H1 (cell line): ENCODE measurements at regions not wholly inside any gene's neighbourhood (a gene's known extent, or its start where the extent isn't known, plus 50 kb on each side); places are given as distances from the start of the nearest gene placed in this dataset.

Source experiments
- CTCF ChIA-PET: fragments of 300-600 bp; sonication (Branson Sonifier 250); formaldehyde crosslinking; loops from one replicate; lab custom pipeline; 2021; ENCODE audit not compliant: partially characterized antibody; lab: Charles Lee
- POLR2A ChIA-PET: fragments of 300-600 bp; sonication (Branson Sonifier 250); formaldehyde crosslinking; loops from one replicate; lab custom pipeline; 2021; ENCODE audit warnings: inconsistent platforms; ENCODE audit not compliant: partially characterized antibody; lab: Charles Lee
- DNase-seq, 2 experiments: peaks; one replicate each; pipeline versions ENCODE4 v3.0.0 to v3.0.0-alpha.2; 2010 to 2022; ENCODE audit warnings: low spot score in 2 of 2, low read depth in 1 of 2, mixed read lengths in 1 of 2
- FAIRE-seq: peaks from 2 replicates; lab custom pipeline; 2011; peaks lifted over from hg19 to GRCh38; lab: Jason Lieb, UNC
- H2AFZ ChIP-seq: 2 replicates; pipeline ENCODE4 v1.8.1; 2012; ENCODE audit warnings: low read length, inconsistent platforms
- H2AK5ac ChIP-seq: 2 replicates; pipeline ENCODE4 v1.6.1; 2013; ENCODE audit warnings: low read depth, low read length
- H2BK120ac ChIP-seq: replicated peaks from 2 replicates; pipeline ENCODE3; 2013; ENCODE audit warnings: low read depth, low read length, inconsistent platforms
- H2BK12ac ChIP-seq: 2 replicates; pipeline ENCODE4 v1.6.1; 2013; ENCODE audit warnings: low read depth, low read length
- H2BK15ac ChIP-seq: 2 replicates; pipeline ENCODE4 v1.6.1; 2013; ENCODE audit warnings: low read length
- H2BK20ac ChIP-seq: 2 replicates; pipeline ENCODE4 v1.6.1; 2013; ENCODE audit warnings: low read length
- H2BK5ac ChIP-seq: 2 replicates; pipeline ENCODE4 v1.6.1; 2013; ENCODE audit warnings: low read depth, low read length
- H3K14ac ChIP-seq: 2 replicates; pipeline ENCODE4 v1.6.1; 2013; ENCODE audit warnings: inconsistent platforms; ENCODE audit not compliant: insufficient read length
- H3K18ac ChIP-seq: 2 replicates; pipeline ENCODE4 v1.6.1; 2013; ENCODE audit warnings: low read length; ENCODE audit errors: extremely low read depth
- H3K23ac ChIP-seq: 2 replicates; pipeline ENCODE4 v1.6.1; 2013; ENCODE audit warnings: inconsistent platforms; ENCODE audit not compliant: insufficient read length
- H3K23me2 ChIP-seq: 2 replicates; pipeline ENCODE4 v1.6.1; 2013; ENCODE audit warnings: low read depth, low read length
- H3K27ac ChIP-seq: 2 replicates; pipeline ENCODE4 v1.6.1; 2011; ENCODE audit warnings: low read depth, low read length, inconsistent platforms
- H3K27me3 ChIP-seq, 4 experiments: replicated peaks in 1 of 4; 1 replicate in 1 of 4; 2 replicates in 3 of 4; pipeline versions ENCODE4 v1.6.1 to v1.8.1; 2011 to 2013; ENCODE audit warnings: low read length in 3 of 4, mild to moderate bottlenecking in 3 of 4, inconsistent platforms in 2 of 4, mixed read lengths in 2 of 4, moderate library complexity in 1 of 4; ENCODE audit not compliant: control insufficient read depth in 3 of 4, insufficient read depth in 3 of 4; ENCODE audit errors: extremely low read depth in 1 of 4
- H3K36me3 ChIP-seq, 4 experiments: 2 replicates each; pipeline versions ENCODE4 v1.6.1 to v1.8.1; 2011 to 2013; ENCODE audit warnings: mild to moderate bottlenecking in 4 of 4, low read length in 3 of 4, moderate library complexity in 2 of 4, control low read depth in 1 of 4, inconsistent platforms in 1 of 4; ENCODE audit not compliant: insufficient read depth in 4 of 4, control insufficient read depth in 2 of 4
- H3K4ac ChIP-seq: replicated peaks from 2 replicates; pipeline ENCODE3; 2013; ENCODE audit warnings: low read length, low read depth, mixed read lengths, inconsistent platforms; ENCODE audit not compliant: insufficient read length
- H3K4me1 ChIP-seq, 4 experiments: replicated peaks in 1 of 4; 1 replicate in 1 of 4; 2 replicates in 3 of 4; pipeline versions ENCODE4 v1.6.1 to v1.8.1; 2011 to 2013; ENCODE audit warnings: low read length in 3 of 4, inconsistent platforms in 2 of 4, mixed read lengths in 1 of 4; ENCODE audit not compliant: insufficient read depth in 4 of 4, control insufficient read depth in 3 of 4
- H3K4me2 ChIP-seq, 2 experiments: 2 replicates each; pipeline versions ENCODE4 v1.6.1 to v1.8.1; 2011 to 2013; ENCODE audit warnings: low read depth in 2 of 2, low read length in 2 of 2, control low read depth in 1 of 2, inconsistent platforms in 1 of 2, mild to moderate bottlenecking in 1 of 2; ENCODE audit not compliant: insufficient read depth in 1 of 2
- H3K4me3 ChIP-seq, 4 experiments: fragments of 200-600, 300-600 bp in 1 of 4; sonication (generic), shearing (Covaris generic), sonication (Bioruptor Twin) in 1 of 4; 2 replicates each; pipeline versions ENCODE4 v1.5.1 to v1.8.1; 2011 to 2016; ENCODE audit warnings: low read length in 4 of 4, low read depth in 3 of 4, control low read depth in 2 of 4, inconsistent platforms in 2 of 4, mild to moderate bottlenecking in 2 of 4, mixed read lengths in 1 of 4, moderate library complexity in 1 of 4; ENCODE audit not compliant: insufficient read depth in 2 of 4; ENCODE audit errors: extremely low read depth in 1 of 4
- H3K56ac ChIP-seq: replicated peaks from 2 replicates; pipeline ENCODE3; 2013; ENCODE audit warnings: low read depth, mild to moderate bottlenecking, mixed read lengths, low read length, inconsistent platforms; ENCODE audit not compliant: insufficient read length
- H3K79me1 ChIP-seq: 2 replicates; pipeline ENCODE4 v1.6.1; 2013; ENCODE audit warnings: low read depth, low read length, control low read depth
- H3K79me2 ChIP-seq, 2 experiments: 2 replicates each; pipeline versions ENCODE4 v1.6.1 to v1.8.1; 2012 to 2013; ENCODE audit warnings: low read length in 2 of 2, mild to moderate bottlenecking in 2 of 2, inconsistent platforms in 1 of 2; ENCODE audit not compliant: insufficient read depth in 2 of 2, control insufficient read depth in 1 of 2
- H3K9ac ChIP-seq, 4 experiments: replicated peaks in 1 of 4; 1 replicate in 1 of 4; 2 replicates in 3 of 4; pipeline versions ENCODE4 v1.6.1 to v1.8.1; 2011 to 2013; ENCODE audit warnings: low read depth in 3 of 4, low read length in 3 of 4, control low read depth in 2 of 4, mild to moderate bottlenecking in 2 of 4, moderate library complexity in 2 of 4, inconsistent platforms in 1 of 4; ENCODE audit errors: extremely low read depth in 1 of 4
- H3K9me3 ChIP-seq, 2 experiments: 2 replicates each; pipeline versions ENCODE4 v1.6.1 to v1.8.1; 2012 to 2013; ENCODE audit warnings: mild to moderate bottlenecking in 2 of 2, moderate library complexity in 2 of 2, control low read depth in 1 of 2, inconsistent platforms in 1 of 2, low read depth in 1 of 2, low read length in 1 of 2, mixed read lengths in 1 of 2; ENCODE audit not compliant: insufficient read depth in 2 of 2
- H4K20me1 ChIP-seq, 2 experiments: replicated peaks in 1 of 2; 2 replicates each; pipeline versions ENCODE3 to v1.8.1; 2011 to 2013; ENCODE audit warnings: inconsistent platforms in 2 of 2, low read length in 2 of 2, mild to moderate bottlenecking in 1 of 2; ENCODE audit not compliant: insufficient read depth in 2 of 2, control insufficient read depth in 1 of 2
- H4K5ac ChIP-seq: 2 replicates; pipeline ENCODE4 v1.6.1; 2013; ENCODE audit warnings: low read length, low read depth, mixed read lengths, inconsistent platforms; ENCODE audit not compliant: insufficient read length
- H4K8ac ChIP-seq: 2 replicates; pipeline ENCODE4 v1.8.0; 2013; ENCODE audit warnings: mild to moderate bottlenecking, moderate library complexity, low read length, inconsistent platforms; ENCODE audit not compliant: insufficient read depth; ENCODE audit errors: extremely low read depth
- H4K91ac ChIP-seq: replicated peaks from 2 replicates; pipeline ENCODE3; 2013; ENCODE audit warnings: low read length, mixed read lengths, inconsistent platforms; ENCODE audit not compliant: insufficient read length
- ASH2L ChIP-seq: fragments of 200-600, 300-600 bp; sonication (generic); IDR thresholded peaks from one replicate; pipeline ENCODE4 v1.7.1; 2017; ENCODE audit warnings: low read length
- ATF3 ChIP-seq: IDR thresholded peaks from 2 replicates; pipeline ENCODE4 v1.6.1; 2011; ENCODE audit warnings: low read depth, mild to moderate bottlenecking, low read length; ENCODE audit not compliant: insufficient read depth
- CHD1 ChIP-seq: IDR thresholded peaks from 2 replicates; pipeline ENCODE4 v1.6.1; 2012; ENCODE audit warnings: low read depth, low read length, improper control_type of control experiment
- CREB1 ChIP-seq: IDR thresholded peaks from 2 replicates; pipeline ENCODE4 v1.6.1; 2012; ENCODE audit warnings: inconsistent platforms
- CTBP2 ChIP-seq: IDR thresholded peaks from 2 replicates; pipeline ENCODE4 v1.7.0; 2011; ENCODE audit warnings: borderline replicate concordance, mild to moderate bottlenecking, moderate library complexity, mixed read lengths, low read length; ENCODE audit not compliant: insufficient read depth, insufficient read length
- GABPA ChIP-seq: IDR thresholded peaks from 2 replicates; pipeline ENCODE4 v1.6.1; 2011; ENCODE audit warnings: mild to moderate bottlenecking, low read length, moderate library complexity, borderline replicate concordance; ENCODE audit not compliant: insufficient read depth
- GTF2F1 ChIP-seq: IDR thresholded peaks from 2 replicates; pipeline ENCODE4 v1.6.1; 2012; ENCODE audit warnings: low read depth, low read length, improper control_type of control experiment, borderline replicate concordance
- JUND ChIP-seq: IDR thresholded peaks from 2 replicates; pipeline ENCODE4 v1.6.1; 2011; ENCODE audit warnings: mild to moderate bottlenecking, improper control_type of control experiment, low read length
- MAFK ChIP-seq: IDR thresholded peaks from 2 replicates; pipeline ENCODE4 v1.6.1; 2012; ENCODE audit warnings: low read depth, mild to moderate bottlenecking, improper control_type of control experiment, low read length
- POLR2A ChIP-seq, 2 experiments: IDR thresholded peaks; 1 replicate in 1 of 2; 2 replicates in 1 of 2; pipeline ENCODE4 v1.6.1; 2011; ENCODE audit warnings: low read depth in 2 of 2, low read length in 2 of 2, mild to moderate bottlenecking in 2 of 2; ENCODE audit errors: control extremely low read depth in 1 of 2
- SAP30 ChIP-seq: fragments of 300-600 bp; sonication (generic); IDR thresholded peaks from 2 replicates; pipeline ENCODE4 v1.7.1; 2012; ENCODE audit warnings: low read length, moderate library complexity, mild to moderate bottlenecking, inconsistent platforms; ENCODE audit not compliant: insufficient read depth, insufficient replicate concordance
- WGBS, 2 experiments: shearing (Covaris generic) in 1 of 2; methylation state at CpG; one replicate each; pipeline versions ENCODE4 v1.1.6 to v1.1.7; 2013 to 2015; ENCODE audit warnings: low lambda C conversion rate in 2 of 2, mixed read lengths in 2 of 2, inconsistent platforms in 1 of 2, low coverage in 1 of 2, missing lambda C conversion rate in 1 of 2; ENCODE audit not compliant: insufficient replicate concordance in 2 of 2, insufficient coverage in 1 of 2, insufficient read length in 1 of 2; ENCODE audit errors: extremely low coverage in 1 of 2, missing lambda C conversion rate in 1 of 2; 5-methylcytosine and 5-hydroxymethylcytosine counted together

GRCh38 chr12:25906651-25907340, 51.7 kb upstream of the RASSF8 start:
- ChIA-PET POLR2A (no interaction called here), CTCF (interaction anchor here (0.8 to 1.5 kb wide), 3 partner anchors 8 to 12 kb away, joined by 3 to 5 read pairs (median 5); no protein-coding TSS in a partner anchor)
- no peak overlapping the region for H3K9ac ChIP-seq
- H3K18ac ChIP-seq = no peak overlapping the region
- no peaks in the 10 kb centered on the region for H3K9me3 ChIP-seq
- WGBS, 2 experiments = 95% methylated on average over 2 of the region's 2 CpGs; no CpG with 5 or more reads in 1 of the 2 experiments
- H2BK120ac ChIP-seq = no peak overlapping the region
- no peaks in the 10 kb centered on the region for H3K4me1 ChIP-seq
- H3K56ac ChIP-seq = no peak overlapping the region
- no peak overlapping the region for H4K5ac ChIP-seq
- no peak overlapping the region for H4K91ac ChIP-seq
- no peak overlapping the region for H2BK20ac ChIP-seq
- H3K4me3 ChIP-seq = no peak overlapping the region
- no peak overlapping the region for H4K8ac ChIP-seq
- no peak overlapping the region for H2BK5ac ChIP-seq
- no peaks in the 10 kb centered on the region for H4K20me1 ChIP-seq
- H3K27me3 ChIP-seq = no peaks in the 10 kb centered on the region
- no peak overlapping the region for H3K27ac ChIP-seq
- no peak overlapping the region for H2AK5ac ChIP-seq
- no peak overlapping the region for H2BK15ac ChIP-seq
- no peak overlapping the region for H2BK12ac ChIP-seq
- H3K23ac ChIP-seq = no peak overlapping the region
- no peak for FAIRE-seq
- H3K4ac ChIP-seq = no peak overlapping the region
- no peaks in the 10 kb centered on the region for H3K36me3 ChIP-seq
- H3K23me2 ChIP-seq = no peaks in the 10 kb centered on the region
- H3K79me2 ChIP-seq = no peaks in the 10 kb centered on the region
- no peak overlapping the region for H2AFZ ChIP-seq
- H3K79me1 ChIP-seq = no peaks in the 10 kb centered on the region
- no peak overlapping the region for H3K14ac ChIP-seq
- no peak overlapping the region for H3K4me2 ChIP-seq
- DNase-seq = no peak
- no peak for TF ChIP-seq GABPA
- no peak for TF ChIP-seq ASH2L
- no peak for TF ChIP-seq JUND
- no peak for TF ChIP-seq GTF2F1
- TF ChIP-seq POLR2A (IDR thresholded peaks at IDR 0.05; ENCODE audit: control extremely low read depth in 1 of 2, low read depth in 2 of 2, low read length in 2 of 2) = no peak
- no peak for TF ChIP-seq MAFK
- no peak for TF ChIP-seq CHD1
- no peak for TF ChIP-seq CTBP2
- no peak for TF ChIP-seq SAP30
- no peak for TF ChIP-seq CREB1
- no peak for TF ChIP-seq ATF3
